Stimulated activated CD4-positive, alpha-beta T cell treated with anti-CD3 and anti-CD28 coated beads, Interleukin-1b, Interleukin-23, amount 100 ng/mL, for 24 hours (primary cell): ENCODE measurements at regions not wholly inside any gene's neighbourhood (a gene's known extent, or its start where the extent isn't known, plus 50 kb on each side); places are given as distances from the start of the nearest gene placed in this dataset.
"Not testable (repeated sequence)": the region's sequence is repeated elsewhere in the genome, so short reads cannot be mapped to it uniquely, and the experiment has no call there.

Experiments
- DNase-seq, 4 experiments: peaks; one replicate each; pipeline ENCODE4 v3.0.0-alpha.2; 2020; ENCODE audit warnings: low read depth in 4 of 4, low spot score in 1 of 4

GRCh38 chr20:5393218-5393870 is 76.6 kb upstream of the PROKR2 start:
- no peak for DNase-seq

- no peak for DNase-seq
Observed at GRCh38 chr20:5390720-5391119, 74.0 kb upstream of the PROKR2 start.

GRCh38 chr20:5386846-5387245 is 70.1 kb upstream of the PROKR2 start:
- not testable (repeated sequence) for DNase-seq

- not testable (repeated sequence) for DNase-seq
Observed at GRCh38 chr20:5381527-5381926, 64.8 kb upstream of the PROKR2 start.

- DNase-seq = no peak
Observed at GRCh38 chr20:5377484-5377883, 60.7 kb upstream of the PROKR2 start.

DNA sequence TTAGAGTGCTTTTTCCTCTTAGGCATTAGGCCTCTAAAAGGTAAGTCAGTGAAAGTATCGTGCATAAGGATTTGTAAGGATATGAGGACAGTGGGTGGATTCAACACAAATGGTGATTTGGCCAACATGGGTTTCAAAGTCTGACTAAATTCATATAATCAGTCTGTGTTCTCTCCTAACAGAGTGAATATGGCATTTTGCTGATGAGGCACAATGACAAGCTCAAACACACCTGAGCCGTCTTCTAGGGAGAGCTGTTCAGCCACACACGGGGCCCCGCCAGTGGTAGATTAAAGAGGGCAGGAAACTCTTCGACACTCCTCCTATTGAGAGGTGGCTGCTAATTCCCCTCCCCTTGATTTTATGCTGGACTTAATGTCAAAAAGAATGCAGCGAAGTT is 59.5 kb upstream of the PROKR2 start:
- DNase-seq = no peak

GRCh38 chr20:5374171-5374570 is 57.4 kb upstream of the PROKR2 start:
- no peak for DNase-seq

DNA sequence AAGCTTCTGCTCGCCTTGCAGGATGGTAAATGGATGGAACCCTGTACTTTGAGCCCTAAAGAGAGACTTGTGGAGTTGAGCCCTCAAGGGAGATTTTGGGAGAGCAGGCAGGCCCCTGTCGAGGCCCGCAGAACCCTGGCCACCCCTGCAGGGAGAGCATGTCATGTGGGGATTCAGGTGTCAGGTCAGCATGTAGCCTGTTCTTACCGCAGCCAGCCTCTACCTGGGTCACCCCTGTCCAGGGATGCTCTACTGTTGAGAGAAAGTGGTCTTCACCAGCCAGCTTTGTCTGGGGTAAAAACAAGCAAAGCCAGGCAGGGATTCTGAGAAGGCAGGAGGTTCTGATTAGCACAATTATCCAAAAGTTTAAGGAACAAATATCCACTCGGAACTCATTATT is 55.6 kb upstream of the PROKR2 start:
- no peak for DNase-seq

DNA sequence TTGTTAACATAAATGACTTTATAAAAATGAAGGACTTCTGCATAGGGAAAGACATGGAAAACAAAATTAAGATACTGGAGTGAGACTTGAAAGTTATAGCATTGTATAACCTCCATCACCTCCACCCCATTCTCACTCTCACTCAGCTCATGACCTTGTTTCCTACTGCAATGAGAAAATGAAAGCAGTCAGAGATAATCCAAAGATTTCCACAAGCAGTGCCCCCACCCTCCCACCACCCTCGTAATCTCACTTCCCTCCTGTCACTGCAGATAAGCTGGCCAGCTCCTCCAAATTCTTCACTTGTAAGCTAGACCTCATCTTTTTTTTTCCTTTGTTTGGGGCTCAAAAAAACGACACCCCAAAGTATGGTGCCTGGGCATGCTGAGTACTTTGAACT is 52.9 kb upstream of the PROKR2 start:
- DNase-seq = no peak
